ENCODE measurements at regions not wholly inside any gene's neighbourhood (a gene's known extent, or its start where the extent isn't known, plus 50 kb on each side); places are given as distances from the start of the nearest gene placed in this dataset.

DNA sequence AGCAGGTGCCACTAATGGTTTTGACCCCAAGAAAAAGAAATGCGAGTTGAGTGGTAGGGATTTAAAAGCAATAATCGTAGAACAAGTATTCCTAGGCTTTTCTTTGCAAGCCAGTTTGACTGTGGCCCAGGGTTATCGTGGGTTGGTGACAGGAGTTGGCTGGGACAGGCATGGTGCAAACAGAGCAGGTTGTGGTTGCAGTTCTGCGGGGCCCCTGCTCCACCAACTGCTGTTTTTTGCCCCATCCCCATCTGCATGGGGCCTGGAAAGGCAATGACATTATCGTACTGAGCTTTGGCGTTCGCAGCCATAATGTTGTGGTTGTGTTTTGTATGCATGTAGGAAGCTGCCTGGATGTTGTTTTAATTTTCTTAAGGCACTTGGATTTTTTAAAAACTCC is 274.0 kb downstream of the TSN start:
- TF ChIP-seq POLR2AphosphoS5 (IDR thresholded peaks at IDR 0.05), result no peak
- TF ChIP-seq EP300 (IDR thresholded peaks at IDR 0.05), result no peak
- no peak for TF ChIP-seq POLR2A (IDR thresholded peaks at IDR 0.05)
- TF ChIP-seq, protein P1, sequence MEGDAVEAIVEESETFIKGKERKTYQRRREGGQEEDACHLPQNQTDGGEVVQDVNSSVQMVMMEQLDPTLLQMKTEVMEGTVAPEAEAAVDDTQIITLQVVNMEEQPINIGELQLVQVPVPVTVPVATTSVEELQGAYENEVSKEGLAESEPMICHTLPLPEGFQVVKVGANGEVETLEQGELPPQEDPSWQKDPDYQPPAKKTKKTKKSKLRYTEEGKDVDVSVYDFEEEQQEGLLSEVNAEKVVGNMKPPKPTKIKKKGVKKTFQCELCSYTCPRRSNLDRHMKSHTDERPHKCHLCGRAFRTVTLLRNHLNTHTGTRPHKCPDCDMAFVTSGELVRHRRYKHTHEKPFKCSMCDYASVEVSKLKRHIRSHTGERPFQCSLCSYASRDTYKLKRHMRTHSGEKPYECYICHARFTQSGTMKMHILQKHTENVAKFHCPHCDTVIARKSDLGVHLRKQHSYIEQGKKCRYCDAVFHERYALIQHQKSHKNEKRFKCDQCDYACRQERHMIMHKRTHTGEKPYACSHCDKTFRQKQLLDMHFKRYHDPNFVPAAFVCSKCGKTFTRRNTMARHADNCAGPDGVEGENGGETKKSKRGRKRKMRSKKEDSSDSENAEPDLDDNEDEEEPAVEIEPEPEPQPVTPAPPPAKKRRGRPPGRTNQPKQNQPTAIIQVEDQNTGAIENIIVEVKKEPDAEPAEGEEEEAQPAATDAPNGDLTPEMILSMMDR (IDR thresholded peaks at IDR 0.05), result no peak
- Histone ChIP-seq H3K27me3 (no peaks in the 10 kb centered on the region), H3K27ac (no peak overlapping the region), H3K36me3 (no peaks in the 10 kb centered on the region), H3K4me1 (peaks cover 0 to 6% (median 0%) of the 10 kb centered on the region in 4 donors), H3K9me3 (no peaks in the 10 kb centered on the region), H3K4me3 (no peak overlapping the region)
- ATAC-seq (ENCODE audit: low FRiP score in 2 of 2), result no peak
- WGBS, 2 donors, result 86 to 89% methylated on average over 7 of the region's 7 CpGs
- no peak for DNase-seq

DNA sequence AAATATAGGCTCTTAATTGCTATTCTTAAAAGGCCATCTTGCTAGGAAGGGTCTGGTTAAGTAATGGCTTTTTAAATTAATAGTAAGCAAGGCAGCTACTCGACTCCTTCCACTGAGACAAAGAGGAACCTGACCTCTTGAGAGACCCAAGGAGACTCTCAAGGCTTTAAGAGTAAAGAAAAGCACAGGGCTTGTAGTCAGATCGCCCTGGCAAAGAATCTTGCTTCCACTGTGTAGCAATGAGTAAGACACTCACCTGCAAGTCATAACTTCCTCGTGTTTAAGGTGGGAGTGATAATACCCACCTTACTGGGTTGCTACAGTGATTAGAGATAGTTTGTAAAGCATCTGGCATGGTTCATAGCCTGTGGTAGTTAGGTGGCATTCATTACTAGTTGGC is 274.5 kb downstream of the TSN start:
- DNase-seq (peak in 1 of 2 donors; percentile 28), ATAC-seq (ENCODE audit: low FRiP score in 2 of 2) (peak in 1 of 2 donors; percentile 70)
- H3K9me3 ChIP-seq, result no peaks in the 10 kb centered on the region
- H3K4me3 ChIP-seq, result no peak overlapping the region
- H3K4me1 ChIP-seq, result peaks cover 0 to 6% (median 0%) of the 10 kb centered on the region in 4 donors
- no peaks in the 10 kb centered on the region for H3K36me3 ChIP-seq
- 53 to 65% methylated on average over 3 of the region's 3 CpGs for WGBS, 2 donors
- H3K27me3 ChIP-seq, result no peaks in the 10 kb centered on the region
- no peak for TF ChIP-seq POLR2A (IDR thresholded peaks at IDR 0.05)
- H3K27ac ChIP-seq, result no peak overlapping the region

DNA sequence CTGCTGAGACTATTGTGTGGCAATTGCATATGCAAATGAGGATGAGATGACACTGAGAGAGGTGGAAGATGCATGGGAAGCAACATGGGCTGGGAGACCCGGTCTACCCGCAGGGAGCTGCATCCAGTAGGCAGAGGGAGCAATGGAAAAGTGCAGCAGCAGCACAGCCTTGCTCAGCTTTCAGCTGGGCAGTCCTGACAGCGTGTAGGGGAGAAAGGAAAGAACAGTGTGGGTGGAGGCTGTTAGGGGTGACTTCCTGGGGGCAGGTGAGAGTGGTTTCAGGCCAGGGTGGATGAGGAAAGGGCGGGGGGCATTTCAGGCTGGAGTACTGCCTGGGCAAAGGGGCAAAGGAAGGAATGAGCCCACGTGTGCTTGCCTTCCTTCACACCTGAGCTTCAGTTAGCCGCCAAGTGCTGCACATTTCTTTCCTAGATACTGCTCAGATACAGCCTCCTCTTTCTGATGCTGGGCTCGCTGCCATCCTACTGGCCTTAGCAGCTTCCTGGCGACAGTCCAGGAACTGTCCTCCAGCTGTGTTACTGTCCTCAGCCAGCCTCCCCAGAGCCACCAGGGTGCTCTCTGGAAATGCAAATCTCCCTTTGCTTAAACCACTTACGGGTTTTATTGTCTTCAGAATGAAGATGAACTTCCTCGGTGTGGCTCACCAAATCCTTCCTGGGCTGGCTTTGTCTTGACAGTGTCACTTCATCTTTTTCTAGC is 276.3 kb downstream of the TSN start:
- TF ChIP-seq POLR2A (IDR thresholded peaks at IDR 0.05), result no peak
- TF ChIP-seq, protein P1 (IDR thresholded peaks at IDR 0.05), result no peak
- no peaks in the 10 kb centered on the region for H3K36me3 ChIP-seq
- H3K27ac ChIP-seq, result no peak overlapping the region
- H3K27me3 ChIP-seq, result no peaks in the 10 kb centered on the region
- WGBS, 2 donors, result 51 to 58% methylated on average over 8 to 10 of the region's 10 CpGs
- H3K4me1 ChIP-seq, result peaks cover 0 to 6% (median 0%) of the 10 kb centered on the region in 4 donors
- H3K4me3 ChIP-seq, result no peak overlapping the region
- ATAC-seq (ENCODE audit: low FRiP score in 2 of 2) (no peak), DNase-seq (no peak)
- H3K9me3 ChIP-seq, result no peaks in the 10 kb centered on the region

DNA sequence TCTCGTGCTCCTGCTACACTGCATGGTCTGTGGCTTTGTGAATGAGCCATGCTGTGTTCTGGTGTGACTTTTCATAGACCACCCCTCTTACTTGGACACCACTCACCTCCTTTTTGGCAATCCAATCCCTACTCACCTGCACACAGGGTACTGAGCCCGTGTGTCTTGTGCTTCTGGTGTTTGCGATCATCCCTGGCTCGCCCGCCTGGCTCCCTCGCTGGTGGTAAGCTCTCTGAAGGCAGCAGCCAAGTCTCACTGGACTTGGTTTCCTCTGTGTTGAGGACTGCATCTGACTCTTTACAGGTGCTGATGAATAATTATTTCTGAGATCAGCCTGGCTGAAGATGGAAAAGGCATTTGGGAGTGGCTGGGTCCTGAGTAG is 276.8 kb downstream of the TSN start:
- WGBS, 2 donors, result 66 to 80% methylated on average over 6 of the region's 6 CpGs
- Histone ChIP-seq H3K4me1 (peaks cover 0 to 6% (median 0%) of the 10 kb centered on the region in 4 donors), H3K27me3 (no peaks in the 10 kb centered on the region), H3K27ac (no peak overlapping the region), H3K4me3 (no peak overlapping the region), H3K36me3 (no peaks in the 10 kb centered on the region), H3K9me3 (no peaks in the 10 kb centered on the region)
- no peak for TF ChIP-seq POLR2AphosphoS5 (IDR thresholded peaks at IDR 0.05)
- no peak for TF ChIP-seq EP300 (IDR thresholded peaks at IDR 0.05)
- TF ChIP-seq POLR2A (IDR thresholded peaks at IDR 0.05), result no peak
- TF ChIP-seq, protein P1 (IDR thresholded peaks at IDR 0.05), result no peak
- no peak for ATAC-seq (ENCODE audit: low FRiP score in 2 of 2)
- peak in 1 of 2 donors; percentile 29 for DNase-seq

DNA sequence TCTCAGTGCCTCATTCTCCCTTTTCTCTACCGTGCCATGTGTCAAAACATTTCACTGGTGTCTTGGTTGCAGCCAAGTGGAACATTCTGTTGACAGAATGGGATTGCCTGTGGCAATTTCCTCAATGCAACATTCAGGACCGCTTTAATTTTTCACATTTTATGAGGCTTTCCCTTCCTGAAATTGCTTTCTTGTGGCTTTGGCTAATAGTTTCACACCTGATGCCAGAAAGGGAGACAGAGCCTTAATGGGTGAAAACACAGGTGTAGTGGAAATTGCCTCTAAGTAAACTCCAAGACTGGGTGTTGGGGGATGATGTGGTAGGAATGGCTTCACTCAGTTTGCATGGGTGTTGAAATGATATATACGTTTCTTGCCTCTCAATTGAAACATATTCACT is 278.3 kb downstream of the TSN start:
- Histone ChIP-seq H3K9me3 (no peaks in the 10 kb centered on the region), H3K4me1 (peaks cover 0 to 6% (median 0%) of the 10 kb centered on the region in 4 donors), H3K27ac (no peak overlapping the region), H3K27me3 (no peaks in the 10 kb centered on the region), H3K36me3 (no peaks in the 10 kb centered on the region), H3K4me3 (no peak overlapping the region)
- TF ChIP-seq, protein P1 (IDR thresholded peaks at IDR 0.05), result no peak
- TF ChIP-seq POLR2AphosphoS5 (IDR thresholded peaks at IDR 0.05) (no peak), POLR2A (IDR thresholded peaks at IDR 0.05) (no peak), EP300 (IDR thresholded peaks at IDR 0.05) (no peak)
- WGBS, 2 donors, result 74 to 82% methylated on average over 3 of the region's 3 CpGs
- ATAC-seq (ENCODE audit: low FRiP score in 2 of 2) (no peak), DNase-seq (no peak)
